ENCODE measurements at regions not wholly inside any gene's neighbourhood (a gene's known extent, or its start where the extent isn't known, plus 50 kb on each side); places are given as distances from the start of the nearest gene placed in this dataset.

DNA sequence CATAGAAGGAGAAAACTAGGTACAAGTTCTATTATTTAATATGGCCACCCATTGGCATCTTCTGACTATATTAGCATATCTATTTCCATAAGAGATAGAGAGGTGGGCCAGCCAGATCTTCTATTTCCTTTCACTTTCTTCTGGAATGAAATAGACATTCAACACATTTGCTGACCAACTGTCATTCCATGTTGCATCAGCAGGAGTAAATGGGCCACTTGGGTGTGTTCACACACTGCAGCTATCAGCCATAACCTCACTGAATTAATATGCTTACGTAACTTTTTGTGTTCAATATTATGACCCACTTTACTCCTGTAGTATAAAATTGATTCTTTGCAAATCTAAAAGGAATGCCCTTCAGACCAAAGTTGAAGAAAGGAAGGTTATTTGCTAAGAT, 106.2 kb upstream of the LGR5 start:
- no peak for ATAC-seq
- CTCF ChIA-PET, result no interaction called here

DNA sequence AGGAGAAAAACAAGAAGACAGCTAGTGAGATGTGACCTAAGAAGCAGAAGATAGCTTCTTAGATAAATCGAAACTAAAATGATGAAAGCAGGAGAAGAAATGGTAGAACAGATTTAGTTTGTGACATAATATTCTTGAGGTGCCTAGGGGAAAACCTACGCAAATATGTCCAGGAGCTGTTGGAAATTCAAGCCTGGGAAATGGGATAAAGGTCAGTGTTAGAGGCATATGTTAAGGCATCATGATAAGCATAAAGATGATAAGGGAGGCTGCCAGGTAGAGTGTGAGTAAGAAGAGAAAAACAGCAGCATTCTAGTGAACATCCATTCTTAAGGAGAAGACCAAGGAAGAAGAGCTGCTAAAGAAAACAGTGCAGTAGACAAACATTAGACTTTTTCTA, 109.6 kb upstream of the LGR5 start:
- Mint-ChIP-seq H3K4me3 (no peak overlapping the region), H3K27ac (no peak overlapping the region), H3K27me3 (no peaks in the 10 kb centered on the region), H3K36me3 (ENCODE audit: low read depth) (no peaks in the 10 kb centered on the region), H3K9me3 (peaks cover 6% of the 10 kb centered on the region), H3K4me1 (ENCODE audit: low read depth) (no peaks in the 10 kb centered on the region)
- intact Hi-C loops (cut with micrococcal nuclease), result no loop called here
- TF ChIP-seq, protein P1, sequence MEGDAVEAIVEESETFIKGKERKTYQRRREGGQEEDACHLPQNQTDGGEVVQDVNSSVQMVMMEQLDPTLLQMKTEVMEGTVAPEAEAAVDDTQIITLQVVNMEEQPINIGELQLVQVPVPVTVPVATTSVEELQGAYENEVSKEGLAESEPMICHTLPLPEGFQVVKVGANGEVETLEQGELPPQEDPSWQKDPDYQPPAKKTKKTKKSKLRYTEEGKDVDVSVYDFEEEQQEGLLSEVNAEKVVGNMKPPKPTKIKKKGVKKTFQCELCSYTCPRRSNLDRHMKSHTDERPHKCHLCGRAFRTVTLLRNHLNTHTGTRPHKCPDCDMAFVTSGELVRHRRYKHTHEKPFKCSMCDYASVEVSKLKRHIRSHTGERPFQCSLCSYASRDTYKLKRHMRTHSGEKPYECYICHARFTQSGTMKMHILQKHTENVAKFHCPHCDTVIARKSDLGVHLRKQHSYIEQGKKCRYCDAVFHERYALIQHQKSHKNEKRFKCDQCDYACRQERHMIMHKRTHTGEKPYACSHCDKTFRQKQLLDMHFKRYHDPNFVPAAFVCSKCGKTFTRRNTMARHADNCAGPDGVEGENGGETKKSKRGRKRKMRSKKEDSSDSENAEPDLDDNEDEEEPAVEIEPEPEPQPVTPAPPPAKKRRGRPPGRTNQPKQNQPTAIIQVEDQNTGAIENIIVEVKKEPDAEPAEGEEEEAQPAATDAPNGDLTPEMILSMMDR (IDR thresholded peaks at IDR 0.05), result no peak
- ChIA-PET CTCF (interaction anchor here (0.6 to 1.9 kb wide), 2 partner anchors 63 to 1154 kb away, joined by 3 to 4 read pairs; no protein-coding TSS in a partner anchor), POLR2A (no interaction called here)
- DNase-seq (no peak), ATAC-seq (no peak)

More for the DNA sequence above, 106.2 kb upstream of the LGR5 start:
- no peaks in the 10 kb centered on the region for H3K36me3 Mint-ChIP-seq (ENCODE audit: low read depth)
- no peaks in the 10 kb centered on the region for H3K4me1 Mint-ChIP-seq (ENCODE audit: low read depth)
- H3K27me3 Mint-ChIP-seq, result no peaks in the 10 kb centered on the region
- intact Hi-C loops (cut with micrococcal nuclease), result no loop called here
- no peak for DNase-seq
- TF ChIP-seq, protein P1 (IDR thresholded peaks at IDR 0.05), result no peak
- H3K27ac Mint-ChIP-seq, result no peak overlapping the region
- no peak overlapping the region for H3K4me3 Mint-ChIP-seq
- peaks cover 5% of the 10 kb centered on the region for H3K9me3 Mint-ChIP-seq
- POLR2A ChIA-PET, result no interaction called here

DNA sequence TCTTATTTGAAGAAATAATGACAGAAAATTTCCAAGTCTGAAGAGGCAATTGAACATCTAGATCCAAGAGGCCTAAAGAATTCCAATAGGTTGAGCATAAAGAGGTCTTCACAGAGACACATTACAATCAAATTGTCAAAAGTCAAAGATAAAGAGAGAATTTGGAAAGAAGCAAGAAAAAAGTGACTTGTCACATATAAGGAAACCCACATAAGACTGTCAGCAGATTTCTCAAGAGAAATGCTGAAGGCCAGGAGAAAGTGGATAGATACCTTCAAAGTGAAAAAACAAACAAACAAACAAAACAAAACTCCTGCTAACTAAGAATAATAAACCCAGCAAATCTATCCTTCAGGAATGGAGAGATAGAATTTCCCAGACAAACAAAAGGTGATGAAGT, 118.1 kb upstream of the LGR5 start:
- POLR2A ChIA-PET, result no interaction called here
- TF ChIP-seq, protein P1 (IDR thresholded peaks at IDR 0.05), result no peak

DNA sequence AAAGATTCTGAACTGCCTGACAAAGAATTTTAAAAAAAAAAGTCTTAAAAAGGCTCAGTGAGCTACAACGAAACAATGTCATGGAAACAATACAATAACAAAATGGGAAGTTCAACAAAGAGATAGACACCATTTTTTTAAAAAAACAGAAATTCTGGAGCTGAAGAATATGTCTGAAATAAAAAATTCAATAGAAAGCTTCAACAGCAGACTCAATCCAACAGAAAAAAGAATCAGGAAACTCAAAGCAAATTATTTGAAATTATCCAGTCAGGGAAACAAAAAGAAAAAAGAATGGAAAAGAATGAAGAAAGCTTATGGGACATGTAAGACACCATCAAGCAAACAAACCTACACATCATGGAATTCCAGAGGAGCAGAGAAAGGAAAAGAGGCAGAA, 118.5 kb upstream of the LGR5 start:
- ATAC-seq, result no peak
- TF ChIP-seq, protein P1 (IDR thresholded peaks at IDR 0.05), result no peak
- Mint-ChIP-seq H3K27ac (no peak overlapping the region), H3K36me3 (ENCODE audit: low read depth) (no peaks in the 10 kb centered on the region), H3K4me1 (ENCODE audit: low read depth) (no peaks in the 10 kb centered on the region), H3K4me3 (no peak overlapping the region), H3K27me3 (no peaks in the 10 kb centered on the region), H3K9me3 (peaks cover 22% of the 10 kb centered on the region)
- DNase-seq, result no peak
- ChIA-PET CTCF (no interaction called here), POLR2A (no interaction called here)
- intact Hi-C loops (cut with micrococcal nuclease), result no loop called here

More for the DNA sequence above, 118.1 kb upstream of the LGR5 start:
- Mint-ChIP-seq H3K9me3 (peaks cover 22% of the 10 kb centered on the region), H3K27me3 (no peaks in the 10 kb centered on the region), H3K4me1 (ENCODE audit: low read depth) (no peaks in the 10 kb centered on the region), H3K27ac (no peak overlapping the region), H3K4me3 (no peak overlapping the region), H3K36me3 (ENCODE audit: low read depth) (no peaks in the 10 kb centered on the region)
- DNase-seq (no peak), ATAC-seq (no peak)
- intact Hi-C loops (cut with micrococcal nuclease), result no loop called here
- CTCF ChIA-PET, result no interaction called here

DNA sequence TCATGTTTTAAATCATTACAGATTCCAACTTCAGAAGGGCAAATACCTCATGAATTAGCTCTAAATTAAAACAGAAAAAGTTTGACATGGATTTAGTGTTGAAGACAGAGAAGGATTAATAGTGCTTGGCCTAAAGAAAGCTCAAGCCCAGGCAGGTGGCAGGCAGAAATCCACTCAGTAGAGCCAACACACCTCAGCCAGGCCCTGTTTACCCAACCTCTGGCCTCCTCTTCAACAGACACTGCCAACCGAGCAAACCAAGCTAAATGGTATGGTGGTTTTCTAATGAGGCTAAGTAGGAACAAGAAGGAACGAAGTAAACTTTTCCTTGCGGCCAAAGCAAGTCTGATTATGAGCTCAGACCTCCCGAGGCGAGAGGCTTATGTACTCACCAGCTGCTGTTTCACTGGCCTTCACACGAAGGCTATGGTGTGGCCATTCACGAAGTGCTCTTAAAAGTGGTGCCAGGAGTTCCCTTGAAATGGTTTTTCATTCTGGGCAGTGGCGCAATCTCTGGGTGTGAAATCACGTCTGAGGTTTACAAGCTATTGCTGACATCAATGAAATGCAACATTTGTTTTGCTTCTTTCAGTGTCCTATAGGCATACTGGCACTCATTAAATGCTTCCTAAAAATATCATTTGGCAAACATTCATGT, 124.1 kb upstream of the LGR5 start:
- Mint-ChIP-seq H3K4me3 (no peak overlapping the region), H3K4me1 (ENCODE audit: low read depth) (no peaks in the 10 kb centered on the region), H3K9me3 (peaks cover 7% of the 10 kb centered on the region), H3K27me3 (no peaks in the 10 kb centered on the region), H3K27ac (no peak overlapping the region), H3K36me3 (ENCODE audit: low read depth) (no peaks in the 10 kb centered on the region)
- intact Hi-C loops (cut with micrococcal nuclease), result no loop called here
- no peak for ATAC-seq
- no peak for DNase-seq
- ChIA-PET POLR2A (no interaction called here), CTCF (interaction anchor here (1.1 kb wide), 1 partner anchor 13 kb away, joined by 4 read pairs; no protein-coding TSS in a partner anchor)
- TF ChIP-seq, protein P1 (IDR thresholded peaks at IDR 0.05), result no peak
